Astrocyte (in vitro differentiated cells and primary cell): ENCODE measurements at regions not wholly inside any gene's neighbourhood (a gene's known extent, or its start where the extent isn't known, plus 50 kb on each side); places are given as distances from the start of the nearest gene placed in this dataset.

Experiments
- DNase-seq: peaks from one replicate; pipeline ENCODE4 v3.0.0-alpha.2; 2010; ENCODE audit warnings: low read depth
- FAIRE-seq: peaks from 2 replicates; lab custom pipeline; 2011; peaks lifted over from hg19 to GRCh38; lab: Jason Lieb, UNC
- H2AFZ ChIP-seq: 2 replicates; pipeline ENCODE4 v1.6.0; 2012; ENCODE audit warnings: low read depth, low read length, inconsistent platforms
- H3K27ac ChIP-seq: 2 replicates; pipeline ENCODE4 v1.5.1; 2011; ENCODE audit warnings: low read depth, low read length, inconsistent platforms
- H3K27me3 ChIP-seq: 2 replicates; pipeline ENCODE4 v1.6.0; 2011; ENCODE audit warnings: low read length, inconsistent platforms; ENCODE audit not compliant: insufficient read depth
- H3K36me3 ChIP-seq: 2 replicates; pipeline ENCODE4 v1.5.1; 2011; ENCODE audit warnings: low read length, inconsistent platforms; ENCODE audit not compliant: insufficient read depth
- H3K4me1 ChIP-seq: 2 replicates; pipeline ENCODE4 v1.5.1; 2011; ENCODE audit warnings: low read length, inconsistent platforms; ENCODE audit not compliant: insufficient read depth
- H3K4me2 ChIP-seq: 2 replicates; pipeline ENCODE4 v1.6.0; 2012; ENCODE audit warnings: low read length, inconsistent platforms
- H3K4me3 ChIP-seq: 2 replicates; pipeline ENCODE4 v1.5.1; 2011; ENCODE audit warnings: low read depth, mild to moderate bottlenecking, low read length, inconsistent platforms; ENCODE audit not compliant: insufficient read depth
- H3K79me2 ChIP-seq: 2 replicates; pipeline ENCODE4 v1.6.0; 2012; ENCODE audit warnings: mild to moderate bottlenecking, low read length, inconsistent platforms; ENCODE audit not compliant: insufficient read depth
- H3K9ac ChIP-seq: 2 replicates; pipeline ENCODE4 v1.6.0; 2012; ENCODE audit warnings: mild to moderate bottlenecking, low read length, inconsistent platforms
- H3K9me3 ChIP-seq: 2 replicates; pipeline ENCODE4 v1.5.1; 2012; ENCODE audit warnings: low read depth, mild to moderate bottlenecking, low read length, inconsistent platforms; ENCODE audit not compliant: insufficient read depth
- H4K20me1 ChIP-seq: 2 replicates; pipeline ENCODE4 v1.6.0; 2012; ENCODE audit warnings: low read length, inconsistent platforms; ENCODE audit not compliant: insufficient read depth
- H3K27ac Mint-ChIP-seq: one replicate; pipeline ENCODE4 v1.8.0; 2021; ENCODE audit warnings: mild to moderate bottlenecking, mixed read lengths; ENCODE audit not compliant: unreplicated experiment
- H3K27me3 Mint-ChIP-seq: one replicate; pipeline ENCODE4 v1.8.0; 2021; ENCODE audit warnings: low read depth, mixed read lengths; ENCODE audit not compliant: unreplicated experiment
- H3K36me3 Mint-ChIP-seq: one replicate; pipeline ENCODE4 v1.8.0; 2021; ENCODE audit warnings: low read depth, mixed read lengths; ENCODE audit not compliant: unreplicated experiment
- H3K4me1 Mint-ChIP-seq: one replicate; pipeline ENCODE4 v1.8.0; 2021; ENCODE audit warnings: low read depth, mixed read lengths; ENCODE audit not compliant: unreplicated experiment
- H3K4me3 Mint-ChIP-seq: one replicate; pipeline ENCODE4 v1.8.0; 2021; ENCODE audit warnings: mild to moderate bottlenecking, moderate library complexity, mixed read lengths; ENCODE audit not compliant: unreplicated experiment
- H3K9me3 Mint-ChIP-seq: one replicate; pipeline ENCODE4 v1.8.0; 2021; ENCODE audit warnings: mild to moderate bottlenecking, mixed read lengths; ENCODE audit not compliant: unreplicated experiment
- CTCF ChIP-seq: IDR thresholded peaks from 2 replicates; pipeline ENCODE4 v1.5.1; 2011; ENCODE audit warnings: low read depth, mild to moderate bottlenecking, inconsistent platforms, low read length, moderate library complexity; ENCODE audit not compliant: insufficient read depth
- EZH2 ChIP-seq: IDR thresholded peaks from 2 replicates; pipeline ENCODE4 v1.6.1; 2012; ENCODE audit warnings: mild to moderate bottlenecking, low read length, inconsistent platforms; ENCODE audit not compliant: insufficient read depth

- Histone ChIP-seq H3K4me2 (no peak overlapping the region), H3K36me3 (no peaks in the 10 kb centered on the region), H3K9me3 (no peaks in the 10 kb centered on the region), H3K27ac (no peak overlapping the region), H2AFZ (no peak overlapping the region), H4K20me1 (no peaks in the 10 kb centered on the region), H3K4me3 (no peak overlapping the region), H3K27me3 (no peaks in the 10 kb centered on the region), H3K79me2 (no peaks in the 10 kb centered on the region), H3K4me1 (no peaks in the 10 kb centered on the region), H3K9ac (no peak overlapping the region)
- DNase-seq (no peak), FAIRE-seq (no peak)
- no peaks in the 10 kb centered on the region for H3K27me3 Mint-ChIP-seq
- TF ChIP-seq EZH2: no peak
- TF ChIP-seq CTCF: no peak
- no peak overlapping the region for H3K27ac Mint-ChIP-seq
- peaks cover 4% of the 10 kb centered on the region for H3K9me3 Mint-ChIP-seq
- H3K4me1 Mint-ChIP-seq: no peaks in the 10 kb centered on the region
- H3K4me3 Mint-ChIP-seq: no peak overlapping the region
- H3K36me3 Mint-ChIP-seq: no peaks in the 10 kb centered on the region
These were observed 606.0 kb upstream of the HTR2C start for GRCh38 chrX:113977887-113978286.

- DNase-seq (no peak), FAIRE-seq (no peak)
- Histone ChIP-seq H4K20me1 (no peaks in the 10 kb centered on the region), H3K4me2 (no peak overlapping the region), H3K27ac (no peak overlapping the region), H3K4me3 (no peak overlapping the region), H3K4me1 (no peaks in the 10 kb centered on the region), H2AFZ (no peak overlapping the region), H3K79me2 (no peaks in the 10 kb centered on the region), H3K9ac (no peak overlapping the region), H3K36me3 (no peaks in the 10 kb centered on the region), H3K27me3 (no peaks in the 10 kb centered on the region), H3K9me3 (no peaks in the 10 kb centered on the region)
- Mint-ChIP-seq H3K36me3 (no peaks in the 10 kb centered on the region), H3K4me1 (no peaks in the 10 kb centered on the region), H3K9me3 (peaks cover 4% of the 10 kb centered on the region), H3K27ac (no peak overlapping the region), H3K27me3 (no peaks in the 10 kb centered on the region), H3K4me3 (no peak overlapping the region)
- TF ChIP-seq CTCF (no peak), EZH2 (no peak)
These were observed 608.4 kb upstream of the HTR2C start for GRCh38 chrX:113975441-113975840.

GRCh38 chrX:113974881-113975280 is 609.0 kb upstream of the HTR2C start:
- Histone ChIP-seq H3K27me3 (no peaks in the 10 kb centered on the region), H3K4me2 (no peak overlapping the region), H3K9ac (no peak overlapping the region), H4K20me1 (no peaks in the 10 kb centered on the region), H2AFZ (no peak overlapping the region), H3K36me3 (no peaks in the 10 kb centered on the region), H3K4me3 (no peak overlapping the region), H3K9me3 (no peaks in the 10 kb centered on the region), H3K27ac (no peak overlapping the region), H3K79me2 (no peaks in the 10 kb centered on the region), H3K4me1 (no peaks in the 10 kb centered on the region)
- H3K27me3 Mint-ChIP-seq: no peaks in the 10 kb centered on the region
- no peak overlapping the region for H3K4me3 Mint-ChIP-seq
- FAIRE-seq (no peak), DNase-seq (no peak)
- TF ChIP-seq CTCF: no peak
- no peak for TF ChIP-seq EZH2
- peaks cover 2% of the 10 kb centered on the region for H3K9me3 Mint-ChIP-seq
- H3K4me1 Mint-ChIP-seq: no peaks in the 10 kb centered on the region
- H3K27ac Mint-ChIP-seq: no peak overlapping the region
- no peaks in the 10 kb centered on the region for H3K36me3 Mint-ChIP-seq
